ENCODE measurements at regions not wholly inside any gene's neighbourhood (a gene's known extent, or its start where the extent isn't known, plus 50 kb on each side); places are given as distances from the start of the nearest gene placed in this dataset.

DNA sequence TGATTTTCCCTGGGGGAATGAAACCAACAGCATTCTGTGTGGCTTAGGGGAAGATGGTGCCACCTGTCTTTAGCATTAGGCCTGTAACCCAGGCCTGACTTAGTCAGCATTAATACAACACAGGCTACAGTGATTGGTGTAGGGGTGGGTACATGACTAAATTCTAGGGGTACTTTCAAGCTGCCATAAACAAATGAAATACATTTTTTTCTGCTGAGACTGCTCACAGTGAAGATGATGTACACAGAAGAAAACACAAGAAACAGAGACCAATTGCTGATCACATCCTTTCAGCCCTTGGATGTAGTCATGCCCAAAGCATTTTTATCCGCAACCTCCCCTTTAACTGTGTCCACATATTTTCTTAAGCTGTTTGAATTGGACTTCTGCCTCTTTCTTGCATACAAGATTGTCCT lies 527.2 kb downstream of the KCTD16 start:
- ATAC-seq, result no peak; the same call in 1 of the 3 replicates
- TF ChIP-seq ZFP30 (CRISPR knock-in tag; IDR thresholded peaks at IDR 0.05), result no peak
- TF ChIP-seq GLIS3 (CRISPR knock-in tag; IDR thresholded peaks at IDR 0.05), result no peak
- TF ChIP-seq CSDC2 (CRISPR knock-in tag; IDR thresholded peaks at IDR 0.05), result no peak
- no peak for TF ChIP-seq TSHZ2 (CRISPR knock-in tag; IDR thresholded peaks at IDR 0.05)
- TF ChIP-seq BACH2 (CRISPR knock-in tag; IDR thresholded peaks at IDR 0.05; ENCODE audit: borderline replicate concordance), result no peak
- no peak for TF ChIP-seq ISL1 (CRISPR knock-in tag; IDR thresholded peaks at IDR 0.05)
- TF ChIP-seq ESRRG (CRISPR knock-in tag; IDR thresholded peaks at IDR 0.05), result no peak
- TF ChIP-seq, protein P1, sequence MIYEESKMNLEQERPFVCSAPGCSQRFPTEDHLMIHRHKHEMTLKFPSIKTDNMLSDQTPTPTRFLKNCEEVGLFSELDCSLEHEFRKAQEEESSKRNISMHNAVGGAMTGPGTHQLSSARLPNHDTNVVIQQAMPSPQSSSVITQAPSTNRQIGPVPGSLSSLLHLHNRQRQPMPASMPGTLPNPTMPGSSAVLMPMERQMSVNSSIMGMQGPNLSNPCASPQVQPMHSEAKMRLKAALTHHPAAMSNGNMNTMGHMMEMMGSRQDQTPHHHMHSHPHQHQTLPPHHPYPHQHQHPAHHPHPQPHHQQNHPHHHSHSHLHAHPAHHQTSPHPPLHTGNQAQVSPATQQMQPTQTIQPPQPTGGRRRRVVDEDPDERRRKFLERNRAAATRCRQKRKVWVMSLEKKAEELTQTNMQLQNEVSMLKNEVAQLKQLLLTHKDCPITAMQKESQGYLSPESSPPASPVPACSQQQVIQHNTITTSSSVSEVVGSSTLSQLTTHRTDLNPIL (CRISPR knock-in tag; IDR thresholded peaks at IDR 0.05; ENCODE audit: low read depth), result no peak
- no peak for TF ChIP-seq PPARA (CRISPR knock-in tag; IDR thresholded peaks at IDR 0.05; ENCODE audit: borderline replicate concordance)
- TF ChIP-seq OSR1 (CRISPR knock-in tag; IDR thresholded peaks at IDR 0.05), result no peak
- no peak for TF ChIP-seq SNAI2 (CRISPR knock-in tag; IDR thresholded peaks at IDR 0.05)
- TF ChIP-seq PATZ1 (CRISPR knock-in tag; IDR thresholded peaks at IDR 0.05; ENCODE audit: borderline replicate concordance), result no peak
- no peak for TF ChIP-seq TCF4 (CRISPR knock-in tag; IDR thresholded peaks at IDR 0.05; ENCODE audit: borderline replicate concordance)
- TF ChIP-seq CSRNP3 (CRISPR knock-in tag; IDR thresholded peaks at IDR 0.05), result no peak
- no peak for TF ChIP-seq ARNTL (CRISPR knock-in tag; IDR thresholded peaks at IDR 0.05; ENCODE audit: borderline replicate concordance, low read depth)

DNA sequence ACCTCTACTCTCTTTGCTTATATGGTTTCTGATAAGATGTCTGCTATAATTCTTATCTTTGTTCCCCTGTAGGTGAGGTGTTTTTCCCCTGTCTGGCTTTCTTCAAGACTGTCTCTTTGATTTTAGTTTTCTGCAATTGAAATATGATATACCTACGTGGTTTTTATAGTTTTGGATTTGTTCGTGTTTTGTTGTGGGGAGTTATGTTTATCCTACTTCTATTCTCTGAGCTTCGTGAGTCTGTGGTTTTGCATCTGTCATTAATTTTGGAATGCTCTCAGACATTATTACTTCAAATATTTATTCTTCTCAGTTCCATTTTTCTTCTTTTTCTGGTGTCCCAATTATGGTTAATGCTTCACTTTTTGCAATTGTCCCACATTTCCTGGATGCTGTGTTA lies 521.3 kb downstream of the KCTD16 start:
- no peak for TF ChIP-seq CSDC2 (CRISPR knock-in tag; IDR thresholded peaks at IDR 0.05)
- TF ChIP-seq PATZ1 (CRISPR knock-in tag; IDR thresholded peaks at IDR 0.05; ENCODE audit: borderline replicate concordance), result no peak
- TF ChIP-seq TOX (CRISPR knock-in tag; IDR thresholded peaks at IDR 0.05; ENCODE audit: borderline replicate concordance), result no peak
- TF ChIP-seq OSR1 (CRISPR knock-in tag; IDR thresholded peaks at IDR 0.05), result no peak
- no peak for TF ChIP-seq ZC3H10 (CRISPR knock-in tag; IDR thresholded peaks at IDR 0.05)
- no peak for TF ChIP-seq ZNF70 (CRISPR knock-in tag; IDR thresholded peaks at IDR 0.05)
- no peak for TF ChIP-seq ZNF565 (CRISPR knock-in tag; conservative IDR thresholded peaks at IDR 0.05; ENCODE audit: low read depth)
- TF ChIP-seq POU6F1 (CRISPR knock-in tag; IDR thresholded peaks at IDR 0.05; ENCODE audit: borderline replicate concordance, low read depth), result no peak
- TF ChIP-seq CSRNP3 (CRISPR knock-in tag; IDR thresholded peaks at IDR 0.05), result no peak
- TF ChIP-seq ZFP30 (CRISPR knock-in tag; IDR thresholded peaks at IDR 0.05), result no peak
- TF ChIP-seq ZNF8 (CRISPR knock-in tag; IDR thresholded peaks at IDR 0.05), result no peak
- no peak for TF ChIP-seq RARB (CRISPR knock-in tag; IDR thresholded peaks at IDR 0.05)
- no peak for TF ChIP-seq ARNTL (CRISPR knock-in tag; IDR thresholded peaks at IDR 0.05; ENCODE audit: borderline replicate concordance, low read depth)
- TF ChIP-seq ISL1 (CRISPR knock-in tag; IDR thresholded peaks at IDR 0.05), result no peak
- TF ChIP-seq ESRRG (CRISPR knock-in tag; IDR thresholded peaks at IDR 0.05), result no peak
- no peak for TF ChIP-seq TCF4 (CRISPR knock-in tag; IDR thresholded peaks at IDR 0.05; ENCODE audit: borderline replicate concordance)
- TF ChIP-seq ZFP3 (CRISPR knock-in tag; IDR thresholded peaks at IDR 0.05), result no peak
- ATAC-seq, result no peak
